Liver (tissue), 7 donors: ENCODE measurements at regions not wholly inside any gene's neighbourhood (a gene's known extent, or its start where the extent isn't known, plus 50 kb on each side); places are given as distances from the start of the nearest gene placed in this dataset.
A peak's percentile ranks its signal among the peaks of the same experiment; 100 is the strongest.
"Not testable (repeated sequence)": the region's sequence is repeated elsewhere in the genome, so short reads cannot be mapped to it uniquely, and the experiment has no call there.

Source experiments
- DNase-seq: peaks from one replicate; pipeline ENCODE4 v3.0.0-alpha.2; 2017; ENCODE audit warnings: low spot score
- H3K27ac ChIP-seq, 2 donors: one replicate each; pipeline ENCODE4 v1.7.0; 2013; ENCODE audit warnings: inconsistent platforms in 2 of 2, low read length in 2 of 2, control low read depth in 1 of 2, low read depth in 1 of 2, mild to moderate bottlenecking in 1 of 2
- H3K27me3 ChIP-seq, 4 donors: one replicate each; pipeline versions ENCODE4 v1.6.1 to v1.7.0; 2013; ENCODE audit warnings: low read length in 3 of 4, inconsistent platforms in 1 of 4, mild to moderate bottlenecking in 1 of 4, moderate library complexity in 1 of 4; ENCODE audit not compliant: control insufficient read depth in 4 of 4, insufficient read depth in 4 of 4
- H3K36me3 ChIP-seq, 4 donors: one replicate each; pipeline versions ENCODE4 v1.6.1 to v1.7.0; 2013; ENCODE audit warnings: low read length in 3 of 4, mild to moderate bottlenecking in 3 of 4, low read depth in 1 of 4, moderate library complexity in 1 of 4; ENCODE audit not compliant: control insufficient read depth in 4 of 4, insufficient read depth in 3 of 4
- H3K4me1 ChIP-seq, 4 donors: one replicate each; pipeline versions ENCODE4 v1.6.1 to v1.7.0; 2013; ENCODE audit warnings: low read length in 3 of 4, mild to moderate bottlenecking in 3 of 4, moderate library complexity in 1 of 4; ENCODE audit not compliant: control insufficient read depth in 4 of 4, insufficient read depth in 4 of 4
- H3K4me3 ChIP-seq, 3 donors: one replicate each; pipeline versions ENCODE4 v1.6.1 to v1.7.0; 2013; ENCODE audit warnings: low read length in 3 of 3, control low read depth in 1 of 3, low read depth in 1 of 3, mild to moderate bottlenecking in 1 of 3
- H3K9ac ChIP-seq, 2 donors: one replicate each; pipeline ENCODE4 v1.7.0; 2013; ENCODE audit warnings: low read length in 2 of 2, mild to moderate bottlenecking in 2 of 2, moderate library complexity in 2 of 2, control low read depth in 1 of 2, low read depth in 1 of 2
- H3K9me3 ChIP-seq, 4 donors: one replicate each; pipeline versions ENCODE4 v1.6.1 to v1.7.0; 2013; ENCODE audit warnings: low read length in 3 of 4; ENCODE audit not compliant: control insufficient read depth in 4 of 4
- FOXA1 ChIP-seq: IDR thresholded peaks from 2 replicates; pipeline ENCODE4 v1.6.1; 2016; ENCODE audit warnings: antibody characterized with exemption
- GABPA ChIP-seq, 2 donors: IDR thresholded peaks in 1 of 2; conservative IDR thresholded peaks in 1 of 2; 2 replicates each; pipeline ENCODE4 v1.6.1; 2016; ENCODE audit warnings: antibody characterized with exemption in 2 of 2, mild to moderate bottlenecking in 1 of 2, moderate library complexity in 1 of 2
- HNF4A ChIP-seq, 2 donors: conservative IDR thresholded peaks; 2 replicates each; pipeline ENCODE4 v1.6.1; 2016; ENCODE audit warnings: antibody characterized with exemption in 2 of 2, mild to moderate bottlenecking in 2 of 2
- JUND ChIP-seq, 2 donors: IDR thresholded peaks; 2 replicates each; pipeline ENCODE4 v1.6.1; 2016; ENCODE audit warnings: antibody characterized with exemption in 2 of 2
- RXRA ChIP-seq, 2 donors: IDR thresholded peaks; 2 replicates each; pipeline ENCODE4 v1.6.1; 2017 to 2018; ENCODE audit warnings: antibody characterized with exemption in 2 of 2, mild to moderate bottlenecking in 1 of 2
- TAF1 ChIP-seq: conservative IDR thresholded peaks from 2 replicates; pipeline ENCODE4 v1.6.1; 2016; ENCODE audit warnings: antibody characterized with exemption, mild to moderate bottlenecking
- YY1 ChIP-seq: IDR thresholded peaks from 2 replicates; pipeline ENCODE4 v1.6.1; 2016; ENCODE audit warnings: antibody characterized with exemption, mild to moderate bottlenecking
- WGBS: extraction: QIAGEN DNeasy Blood & Tissue Kit; methylation state at CpG from one replicate; pipeline ENCODE4 v1.1.7; 2013; 5-methylcytosine and 5-hydroxymethylcytosine counted together
- TF ChIP-seq, protein P1 (sequence below): IDR thresholded peaks from 2 replicates; pipeline ENCODE4 v1.6.1; 2016; ENCODE audit warnings: antibody characterized with exemption, mild to moderate bottlenecking
- TF ChIP-seq, protein P2 (sequence below): IDR thresholded peaks from 2 replicates; pipeline ENCODE4 v1.6.1; 2016; ENCODE audit warnings: antibody characterized with exemption
- donor health status: healthy.
- donor health status: healthy.
- donor health status: healthy.
- donor health status: healthy.

DNA sequence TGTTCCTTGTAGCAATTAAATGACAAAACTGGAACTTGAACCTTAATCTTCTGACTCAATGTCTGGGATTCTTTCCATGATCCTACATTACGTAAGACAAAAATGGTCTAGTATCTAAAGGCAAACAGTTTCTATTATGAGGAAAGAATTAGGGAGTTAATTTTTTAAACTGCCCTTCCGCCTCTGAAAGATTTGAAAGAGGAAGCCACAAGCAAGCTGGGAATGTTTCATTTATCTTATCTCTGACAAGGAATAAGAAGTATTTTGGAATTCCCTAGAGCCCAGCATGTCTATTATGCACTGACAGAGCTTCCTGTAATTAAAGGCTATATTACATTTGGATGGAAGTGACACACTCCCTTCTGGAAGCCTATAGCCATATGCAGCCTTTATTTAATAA lies 558.8 kb upstream of the CDH2 start:
- H3K4me3 ChIP-seq: no peak overlapping the region
- peaks cover 0 to 1% (median 0%) of the 10 kb centered on the region in 4 donors for H3K9me3 ChIP-seq
- H3K27ac ChIP-seq: no peak overlapping the region
- DNase-seq: no peak
- no peaks in the 10 kb centered on the region for H3K4me1 ChIP-seq
- no peaks in the 10 kb centered on the region for H3K36me3 ChIP-seq
- TF ChIP-seq HNF4A (conservative IDR thresholded peaks at IDR 0.05) (peak in 1 of 2 donors; percentile 30), GABPA (IDR thresholded peaks at IDR 0.05 in 1 of 2, conservative IDR thresholded peaks at IDR 0.05 in 1 of 2) (no peak), FOXA1 (no peak), JUND (IDR thresholded peaks at IDR 0.05) (peak in 1 of 2 donors; percentile 16)
- TF ChIP-seq, protein P1, sequence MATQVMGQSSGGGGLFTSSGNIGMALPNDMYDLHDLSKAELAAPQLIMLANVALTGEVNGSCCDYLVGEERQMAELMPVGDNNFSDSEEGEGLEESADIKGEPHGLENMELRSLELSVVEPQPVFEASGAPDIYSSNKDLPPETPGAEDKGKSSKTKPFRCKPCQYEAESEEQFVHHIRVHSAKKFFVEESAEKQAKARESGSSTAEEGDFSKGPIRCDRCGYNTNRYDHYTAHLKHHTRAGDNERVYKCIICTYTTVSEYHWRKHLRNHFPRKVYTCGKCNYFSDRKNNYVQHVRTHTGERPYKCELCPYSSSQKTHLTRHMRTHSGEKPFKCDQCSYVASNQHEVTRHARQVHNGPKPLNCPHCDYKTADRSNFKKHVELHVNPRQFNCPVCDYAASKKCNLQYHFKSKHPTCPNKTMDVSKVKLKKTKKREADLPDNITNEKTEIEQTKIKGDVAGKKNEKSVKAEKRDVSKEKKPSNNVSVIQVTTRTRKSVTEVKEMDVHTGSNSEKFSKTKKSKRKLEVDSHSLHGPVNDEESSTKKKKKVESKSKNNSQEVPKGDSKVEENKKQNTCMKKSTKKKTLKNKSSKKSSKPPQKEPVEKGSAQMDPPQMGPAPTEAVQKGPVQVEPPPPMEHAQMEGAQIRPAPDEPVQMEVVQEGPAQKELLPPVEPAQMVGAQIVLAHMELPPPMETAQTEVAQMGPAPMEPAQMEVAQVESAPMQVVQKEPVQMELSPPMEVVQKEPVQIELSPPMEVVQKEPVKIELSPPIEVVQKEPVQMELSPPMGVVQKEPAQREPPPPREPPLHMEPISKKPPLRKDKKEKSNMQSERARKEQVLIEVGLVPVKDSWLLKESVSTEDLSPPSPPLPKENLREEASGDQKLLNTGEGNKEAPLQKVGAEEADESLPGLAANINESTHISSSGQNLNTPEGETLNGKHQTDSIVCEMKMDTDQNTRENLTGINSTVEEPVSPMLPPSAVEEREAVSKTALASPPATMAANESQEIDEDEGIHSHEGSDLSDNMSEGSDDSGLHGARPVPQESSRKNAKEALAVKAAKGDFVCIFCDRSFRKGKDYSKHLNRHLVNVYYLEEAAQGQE: no peak
- no peak overlapping the region for H3K9ac ChIP-seq
- H3K27me3 ChIP-seq: no peaks in the 10 kb centered on the region
- 55% methylated on average over 2 of the region's 2 CpGs for WGBS

DNA sequence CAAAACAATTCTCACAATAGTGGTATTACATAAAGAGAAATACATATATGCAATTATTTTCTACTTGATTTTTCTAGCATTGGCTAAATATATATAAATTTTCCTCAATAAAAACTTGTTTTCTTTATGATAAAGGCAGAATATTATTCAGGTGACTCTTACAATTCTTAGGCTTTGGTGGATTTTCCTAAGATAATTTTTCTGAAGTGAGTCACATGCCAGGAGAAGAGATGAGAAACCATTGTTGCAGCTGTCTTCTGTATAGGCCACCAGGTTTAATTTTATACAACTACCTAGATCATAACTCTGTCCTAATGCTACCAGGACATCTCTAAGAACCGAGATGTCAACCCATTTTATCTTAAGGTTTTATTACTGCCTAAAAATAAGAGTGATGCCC lies 552.4 kb upstream of the CDH2 start:
- DNase-seq: no peak
- Histone ChIP-seq H3K9me3 (peaks cover 0 to under 1% (median 0%) of the 10 kb centered on the region in 4 donors), H3K27ac (no peak overlapping the region), H3K4me3 (no peak overlapping the region), H3K27me3 (no peaks in the 10 kb centered on the region), H3K9ac (no peak overlapping the region), H3K36me3 (no peaks in the 10 kb centered on the region), H3K4me1 (no peaks in the 10 kb centered on the region)
- WGBS: 69% methylated on average over 1 of the region's 1 CpG
- TF ChIP-seq, protein P1: no peak
- no peak for TF ChIP-seq TAF1
- no peak for TF ChIP-seq RXRA (IDR thresholded peaks at IDR 0.05)
- TF ChIP-seq, protein P2, sequence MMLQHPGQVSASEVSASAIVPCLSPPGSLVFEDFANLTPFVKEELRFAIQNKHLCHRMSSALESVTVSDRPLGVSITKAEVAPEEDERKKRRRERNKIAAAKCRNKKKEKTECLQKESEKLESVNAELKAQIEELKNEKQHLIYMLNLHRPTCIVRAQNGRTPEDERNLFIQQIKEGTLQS: no peak
- no peak for TF ChIP-seq HNF4A (conservative IDR thresholded peaks at IDR 0.05)
- TF ChIP-seq JUND (IDR thresholded peaks at IDR 0.05): no peak

DNA sequence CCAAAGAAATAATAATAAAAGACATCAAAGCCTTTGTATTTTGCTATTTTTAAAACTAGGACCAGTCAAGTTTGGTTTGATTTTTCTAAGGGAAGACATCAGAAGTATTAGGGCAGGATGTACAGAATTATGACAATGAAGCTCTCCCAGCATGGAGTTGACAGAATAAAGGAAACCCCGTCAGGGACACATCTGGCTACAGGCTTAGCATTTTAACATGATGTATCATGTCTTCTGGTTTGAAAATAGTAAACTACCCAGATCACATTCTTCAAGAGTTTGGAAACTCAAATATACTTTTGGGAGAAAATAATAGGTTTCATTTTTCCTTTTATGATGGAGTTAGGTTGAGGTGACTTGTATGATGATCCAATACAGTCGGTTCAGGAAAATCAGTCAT lies 552.0 kb upstream of the CDH2 start:
- DNase-seq: no peak
- 34% methylated on average over 2 of the region's 2 CpGs for WGBS

DNA sequence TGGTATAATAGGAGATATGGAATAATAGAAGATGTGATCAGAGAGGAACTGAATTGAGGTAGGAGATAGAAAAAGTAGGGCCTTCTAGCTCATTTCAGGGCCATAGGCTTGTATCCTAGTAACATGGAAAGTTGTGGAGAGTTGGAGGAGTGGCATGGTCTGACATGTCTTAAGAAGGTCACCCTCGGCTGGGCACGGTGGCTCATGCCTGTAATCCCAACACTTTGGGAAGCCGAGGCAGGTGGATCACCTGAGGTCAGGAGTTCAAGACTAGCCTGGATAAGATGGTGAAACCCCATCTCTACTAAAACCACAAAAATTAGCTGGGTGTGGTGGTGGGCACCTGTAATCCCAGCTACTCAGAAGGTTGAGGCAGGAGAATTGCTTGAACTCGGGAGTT lies 550.3 kb upstream of the CDH2 start:
- not testable (repeated sequence) for H3K4me1 ChIP-seq, DNase-seq, H3K9ac ChIP-seq, H3K27me3 ChIP-seq, H3K36me3 ChIP-seq, H3K4me3 ChIP-seq, H3K27ac ChIP-seq, H3K9me3 ChIP-seq
- 92% methylated on average over 4 of the region's 4 CpGs for WGBS

More for the DNA sequence above, 552.0 kb upstream of the CDH2 start:
- no peak overlapping the region for H3K4me3 ChIP-seq
- no peak overlapping the region for H3K27ac ChIP-seq
- no peaks in the 10 kb centered on the region for H3K4me1 ChIP-seq
- H3K27me3 ChIP-seq: no peaks in the 10 kb centered on the region
- H3K9ac ChIP-seq: no peak overlapping the region
- no peaks in the 10 kb centered on the region for H3K9me3 ChIP-seq
- no peak for TF ChIP-seq HNF4A (conservative IDR thresholded peaks at IDR 0.05)
- no peak for TF ChIP-seq GABPA (IDR thresholded peaks at IDR 0.05 in 1 of 2, conservative IDR thresholded peaks at IDR 0.05 in 1 of 2)
- TF ChIP-seq, protein P1: no peak
- no peak for TF ChIP-seq RXRA (IDR thresholded peaks at IDR 0.05)
- no peak for TF ChIP-seq YY1
- H3K36me3 ChIP-seq: no peaks in the 10 kb centered on the region
